ENCODE measurements at regions not wholly inside any gene's neighbourhood (a gene's known extent, or its start where the extent isn't known, plus 50 kb on each side); places are given as distances from the start of the nearest gene placed in this dataset.
"Not testable (repeated sequence)": the region's sequence is repeated elsewhere in the genome, so short reads cannot be mapped to it uniquely, and the experiment has no call there.

DNA sequence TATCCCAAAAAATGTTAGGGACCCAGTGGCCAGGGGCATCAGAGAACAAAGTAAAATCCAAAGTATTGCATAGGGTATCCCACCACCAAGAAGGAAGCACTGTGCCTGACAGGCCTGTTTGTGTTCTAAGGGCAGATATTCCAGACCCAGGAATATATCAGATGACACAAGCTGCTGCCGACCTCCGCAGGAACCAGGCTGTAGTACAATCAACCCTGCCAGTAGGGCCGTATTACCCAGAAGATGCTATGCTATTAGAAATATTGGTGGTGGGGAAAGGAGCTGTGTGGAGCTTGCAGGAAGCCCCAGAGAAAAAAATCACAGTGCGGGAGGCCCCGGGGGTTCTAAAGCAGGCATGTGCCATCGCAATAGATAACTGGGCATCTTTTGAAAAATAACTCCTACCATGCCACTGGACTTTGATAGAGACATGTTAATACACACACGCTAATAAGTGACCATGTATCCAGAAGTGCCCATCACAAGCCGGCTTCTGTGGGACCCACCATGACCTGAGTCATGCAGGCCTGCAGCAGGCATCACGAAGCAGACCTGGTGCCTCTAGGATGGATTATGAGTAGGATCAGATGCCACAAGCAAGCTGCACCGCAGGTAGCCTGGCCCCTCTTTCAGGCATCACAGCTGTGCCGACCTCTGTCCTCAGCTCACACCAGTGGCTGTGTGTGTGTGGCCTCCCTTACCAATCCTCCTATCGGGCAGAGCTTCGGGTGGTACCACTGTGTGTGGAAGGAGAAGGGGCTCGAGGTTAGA lies 242.7 kb downstream of the BCL11B start:
- Mint-ChIP-seq H3K9me3 (peaks cover 10 to 13% of the 10 kb centered on the region in 2 donors), H3K27ac (no peak overlapping the region), H3K4me1 (ENCODE audit: low read depth) (peaks cover 9% of the 10 kb centered on the region), H3K4me3 (no peak overlapping the region), H3K36me3 (ENCODE audit: insufficient read depth in 2 of 2) (peaks cover 3 to 7% of the 10 kb centered on the region in 2 donors), H3K27me3 (ENCODE audit: low read depth) (no peaks in the 10 kb centered on the region)
- no peak for ATAC-seq (replicated peaks in 1 of 2)
- DNase-seq, result no peak

DNA sequence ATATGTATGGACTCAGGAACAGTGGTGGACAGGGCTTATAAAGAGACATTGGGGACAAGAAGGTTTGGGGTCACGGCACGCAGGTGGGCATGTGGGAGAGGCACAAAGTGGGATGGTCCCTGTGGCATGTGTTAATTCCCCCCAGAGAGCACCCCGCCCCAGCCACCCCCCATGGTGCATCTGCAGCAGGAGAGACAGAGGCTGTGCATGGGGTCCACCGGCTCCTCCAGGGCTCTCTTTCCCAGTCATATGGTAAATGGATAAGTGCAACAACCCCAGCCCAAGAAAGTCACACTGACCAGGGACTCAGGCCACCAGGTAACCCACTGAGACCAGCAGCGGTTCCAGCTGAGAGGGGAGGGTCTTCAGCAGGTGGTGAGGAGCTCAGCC lies 242.1 kb downstream of the BCL11B start:
- H3K9me3 Mint-ChIP-seq, result peaks cover 10 to 13% of the 10 kb centered on the region in 2 donors
- no peak overlapping the region for H3K4me3 Mint-ChIP-seq
- DNase-seq, result no peak
- no peak overlapping the region for H3K27ac Mint-ChIP-seq
- peaks cover 9% of the 10 kb centered on the region for H3K4me1 Mint-ChIP-seq (ENCODE audit: low read depth)
- H3K27me3 Mint-ChIP-seq (ENCODE audit: low read depth), result no peaks in the 10 kb centered on the region
- no peak for ATAC-seq (replicated peaks in 1 of 2)
- peaks cover 3 to 7% of the 10 kb centered on the region in 2 donors for H3K36me3 Mint-ChIP-seq (ENCODE audit: insufficient read depth in 2 of 2)

DNA sequence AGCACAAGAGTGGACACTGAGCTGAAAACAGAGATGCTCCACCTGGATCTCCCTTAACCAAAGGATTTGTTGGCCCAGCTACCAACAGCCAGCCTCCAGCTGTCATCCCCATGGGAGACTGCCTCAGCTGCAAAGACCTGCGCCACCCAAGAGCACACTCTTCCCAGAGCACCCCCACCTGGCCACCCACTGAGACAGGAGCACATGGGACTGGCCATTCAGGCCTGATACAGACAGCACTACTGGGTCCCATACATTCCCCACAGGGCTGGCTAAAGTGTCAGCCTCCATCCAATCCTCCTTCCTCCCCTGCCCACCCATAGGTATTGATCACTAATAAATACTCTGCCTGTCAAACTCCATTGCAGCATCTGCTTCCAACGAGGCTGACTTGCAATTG lies 241.5 kb downstream of the BCL11B start:
- H3K4me1 Mint-ChIP-seq (ENCODE audit: low read depth), result peaks cover 9% of the 10 kb centered on the region
- H3K27me3 Mint-ChIP-seq (ENCODE audit: low read depth), result no peaks in the 10 kb centered on the region

DNA sequence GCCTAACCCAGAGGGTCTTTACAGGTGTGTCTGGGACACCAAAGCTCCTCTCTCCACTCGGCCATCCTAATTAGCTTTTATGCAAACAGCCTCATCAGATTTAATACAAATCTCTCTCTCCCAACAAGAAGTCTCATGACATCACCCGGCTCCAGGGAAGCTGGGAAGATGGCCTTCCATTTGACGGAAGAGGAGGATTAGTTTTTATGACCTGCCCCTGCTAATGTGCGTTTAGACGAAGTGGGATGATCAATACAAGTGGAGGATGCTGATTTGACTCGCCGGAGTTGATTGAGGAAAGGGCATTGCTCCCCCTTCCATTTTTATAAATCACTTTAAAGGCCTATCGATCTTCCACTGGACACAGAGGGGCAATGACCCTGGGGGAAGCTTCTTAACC lies 239.2 kb downstream of the BCL11B start:
- Mint-ChIP-seq H3K4me3 (no peak overlapping the region), H3K4me1 (ENCODE audit: low read depth) (peaks cover 5% of the 10 kb centered on the region), H3K9me3 (peaks cover 3 to 6% of the 10 kb centered on the region in 2 donors), H3K27me3 (ENCODE audit: low read depth) (no peaks in the 10 kb centered on the region), H3K27ac (no peak overlapping the region), H3K36me3 (ENCODE audit: insufficient read depth in 2 of 2) (no peaks in the 10 kb centered on the region)
- ATAC-seq (replicated peaks in 1 of 2), result no peak
- no peak for DNase-seq

More for the DNA sequence above, 241.5 kb downstream of the BCL11B start:
- Mint-ChIP-seq H3K36me3 (ENCODE audit: insufficient read depth in 2 of 2) (peaks cover 3 to 7% of the 10 kb centered on the region in 2 donors), H3K4me3 (no peak overlapping the region), H3K27ac (no peak overlapping the region), H3K9me3 (peaks cover 10 to 13% of the 10 kb centered on the region in 2 donors)
- ATAC-seq (replicated peaks in 1 of 2), result no peak
- no peak for DNase-seq

DNA sequence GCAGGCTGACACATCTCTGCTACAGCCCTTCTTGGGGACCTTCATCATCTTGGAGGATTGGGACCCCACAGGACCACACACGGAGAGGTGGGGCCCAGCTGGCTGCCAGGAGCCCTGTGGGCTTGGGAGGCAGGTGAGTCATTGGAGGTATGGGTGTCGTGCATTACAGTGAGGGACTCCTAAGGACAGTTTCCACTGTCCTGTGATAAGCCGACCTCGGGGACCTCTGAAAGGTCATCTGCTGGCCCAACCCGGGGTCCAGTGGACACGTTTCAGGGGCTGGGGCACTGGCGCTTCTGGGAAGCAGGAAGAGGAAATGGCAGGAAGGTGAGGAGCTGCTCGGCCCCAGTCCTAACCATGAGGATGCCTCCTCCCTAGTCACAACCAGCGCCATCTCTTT lies 238.0 kb downstream of the BCL11B start:
- Mint-ChIP-seq H3K9me3 (peaks cover 3 to 6% of the 10 kb centered on the region in 2 donors), H3K27ac (no peak overlapping the region), H3K4me1 (ENCODE audit: low read depth) (peaks cover 5% of the 10 kb centered on the region), H3K27me3 (ENCODE audit: low read depth) (no peaks in the 10 kb centered on the region), H3K36me3 (ENCODE audit: insufficient read depth in 2 of 2) (no peaks in the 10 kb centered on the region), H3K4me3 (no peak overlapping the region)
- DNase-seq (no peak), ATAC-seq (replicated peaks in 1 of 2) (no peak)

DNA sequence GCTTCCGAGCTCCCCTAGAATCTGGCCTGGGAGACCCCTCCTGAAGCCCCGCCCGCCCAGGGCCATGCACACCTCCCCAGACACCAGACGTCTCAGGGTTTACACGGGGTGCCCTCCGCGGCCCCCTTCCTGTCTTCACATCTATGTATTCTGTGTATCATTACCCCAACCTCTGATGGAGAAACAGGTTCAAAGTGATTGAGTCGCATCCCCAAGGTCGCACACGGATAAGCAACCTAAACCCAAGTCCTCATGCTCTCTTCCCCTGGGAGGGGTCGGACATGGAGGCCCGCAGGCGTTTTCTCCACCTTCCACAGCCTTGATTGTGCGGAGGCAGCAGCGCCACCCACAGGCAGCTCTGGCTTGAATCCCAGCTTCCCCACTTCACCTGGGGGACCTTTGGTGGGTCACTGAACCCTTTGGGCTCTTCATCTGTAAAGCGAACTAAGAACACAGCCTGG lies 237.3 kb downstream of the BCL11B start:
- DNase-seq, result no peak
- Mint-ChIP-seq H3K4me1 (ENCODE audit: low read depth) (peaks cover 5% of the 10 kb centered on the region), H3K9me3 (peaks cover 3 to 6% of the 10 kb centered on the region in 2 donors), H3K36me3 (ENCODE audit: insufficient read depth in 2 of 2) (no peaks in the 10 kb centered on the region), H3K27me3 (ENCODE audit: low read depth) (no peaks in the 10 kb centered on the region), H3K27ac (no peak overlapping the region), H3K4me3 (no peak overlapping the region)
- no peak for ATAC-seq (replicated peaks in 1 of 2)

DNA sequence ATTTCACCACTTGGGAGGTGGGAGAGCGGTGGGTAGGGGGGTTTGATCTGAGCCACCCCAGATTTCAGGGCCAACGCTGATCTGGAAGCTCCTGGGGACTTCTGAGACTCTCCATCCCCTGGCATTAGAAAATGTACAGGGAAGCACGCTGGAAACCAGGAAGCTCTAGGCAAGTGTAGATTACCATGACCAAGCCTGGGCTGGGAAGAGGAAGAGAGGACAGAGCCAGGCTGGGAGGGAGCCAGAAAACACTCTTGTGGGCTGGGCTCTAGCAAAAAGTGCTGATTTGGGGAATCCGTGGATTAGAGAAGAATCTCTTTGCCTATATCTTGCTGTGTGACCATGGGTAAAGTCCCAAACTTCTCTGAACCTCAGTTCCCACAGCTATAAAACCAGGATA lies 236.7 kb downstream of the BCL11B start:
- no peak overlapping the region for H3K4me3 Mint-ChIP-seq
- peaks cover 3 to 6% of the 10 kb centered on the region in 2 donors for H3K9me3 Mint-ChIP-seq
- ATAC-seq (replicated peaks in 1 of 2), result no peak
- no peak for DNase-seq
- H3K27me3 Mint-ChIP-seq (ENCODE audit: low read depth), result no peaks in the 10 kb centered on the region
- H3K36me3 Mint-ChIP-seq (ENCODE audit: insufficient read depth in 2 of 2), result no peaks in the 10 kb centered on the region
- H3K27ac Mint-ChIP-seq, result no peak overlapping the region
- peaks cover 5% of the 10 kb centered on the region for H3K4me1 Mint-ChIP-seq (ENCODE audit: low read depth)

DNA sequence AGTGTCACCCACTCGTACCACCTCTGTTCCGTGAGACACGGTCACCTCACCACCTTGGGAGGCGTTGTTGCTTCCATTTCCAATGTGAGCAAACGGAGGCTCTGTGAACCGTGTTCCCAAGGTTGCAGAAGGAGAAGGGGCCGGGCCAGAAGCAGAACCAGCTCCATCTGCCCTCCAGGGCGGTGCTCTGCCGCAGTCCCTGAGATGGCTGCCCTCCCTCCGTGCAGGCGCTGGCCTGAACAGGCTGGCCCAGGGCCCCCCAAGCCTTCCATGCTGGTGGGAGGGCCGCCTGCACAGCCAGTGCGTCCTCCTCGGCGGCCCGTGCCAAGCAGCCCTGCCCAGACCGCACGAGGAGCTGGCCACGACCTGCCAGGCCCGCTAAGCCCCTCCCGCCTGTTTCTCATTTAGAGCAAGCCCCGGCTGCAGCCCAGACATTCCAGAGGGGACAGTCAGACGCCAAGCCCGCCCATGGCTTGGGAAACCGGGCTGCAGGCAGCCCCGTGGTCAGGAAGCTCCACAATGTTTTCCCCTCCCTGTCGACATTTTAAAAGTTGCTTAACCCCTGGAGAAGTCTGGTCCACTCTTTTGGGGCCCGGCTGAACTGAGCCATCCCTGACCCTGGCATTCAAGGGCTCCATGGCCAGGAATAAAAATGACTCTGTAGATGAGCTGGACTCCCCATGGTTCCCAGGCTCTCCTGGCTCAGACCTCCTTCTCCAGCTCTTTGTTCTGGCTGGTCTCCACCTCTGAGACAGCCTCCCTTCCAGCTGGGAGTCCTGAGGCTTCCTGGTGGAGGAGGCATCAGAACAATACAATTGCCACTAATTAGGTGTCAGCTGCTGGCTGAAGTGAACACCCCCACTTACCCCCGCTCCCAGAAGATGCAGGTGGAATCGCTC lies 236.0 kb downstream of the BCL11B start:
- H3K27me3 Mint-ChIP-seq (ENCODE audit: low read depth), result no peaks in the 10 kb centered on the region
- no peak for ATAC-seq (replicated peaks in 1 of 2)
- no peaks in the 10 kb centered on the region for H3K36me3 Mint-ChIP-seq (ENCODE audit: insufficient read depth in 2 of 2)
- no peak overlapping the region for H3K4me3 Mint-ChIP-seq
- no peak for DNase-seq
- H3K27ac Mint-ChIP-seq, result no peak overlapping the region
- H3K4me1 Mint-ChIP-seq (ENCODE audit: low read depth), result peaks cover 5% of the 10 kb centered on the region
- peaks cover 3 to 6% of the 10 kb centered on the region in 2 donors for H3K9me3 Mint-ChIP-seq

DNA sequence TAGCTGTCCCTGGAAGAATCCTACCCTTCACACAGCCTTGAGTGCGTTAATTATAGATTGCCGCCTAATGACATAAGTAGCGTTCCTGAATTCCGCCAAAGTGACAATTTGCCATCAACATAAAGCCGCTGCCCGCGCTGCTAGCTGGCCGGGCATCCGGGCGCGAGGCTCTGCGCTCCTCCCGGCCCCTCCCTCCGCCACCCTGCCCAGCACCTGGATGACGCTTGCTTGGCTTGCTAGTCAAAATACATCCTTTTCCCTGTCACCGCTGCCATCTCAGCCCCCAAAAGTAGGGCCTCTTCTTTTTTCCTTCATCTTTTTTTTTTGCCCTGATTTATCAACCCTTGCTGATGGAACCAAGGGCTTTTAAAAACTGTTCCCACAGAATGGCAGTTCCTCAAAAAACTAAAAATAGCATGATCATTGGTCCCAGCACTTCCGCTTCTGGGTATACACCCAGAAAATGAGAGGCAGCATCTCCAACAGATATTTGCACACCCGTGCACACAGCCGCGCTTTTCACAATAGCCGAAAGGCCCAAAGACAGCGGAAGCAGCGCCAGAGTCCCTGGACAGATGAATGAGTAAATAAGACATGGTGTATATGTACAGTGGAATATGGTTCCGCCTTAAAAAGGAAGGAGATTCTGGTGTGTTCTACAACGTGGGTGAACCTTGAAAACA lies 235.2 kb downstream of the BCL11B start:
- Mint-ChIP-seq H3K27me3 (ENCODE audit: low read depth) (no peaks in the 10 kb centered on the region), H3K4me3 (no peak overlapping the region), H3K27ac (no peak overlapping the region)

DNA sequence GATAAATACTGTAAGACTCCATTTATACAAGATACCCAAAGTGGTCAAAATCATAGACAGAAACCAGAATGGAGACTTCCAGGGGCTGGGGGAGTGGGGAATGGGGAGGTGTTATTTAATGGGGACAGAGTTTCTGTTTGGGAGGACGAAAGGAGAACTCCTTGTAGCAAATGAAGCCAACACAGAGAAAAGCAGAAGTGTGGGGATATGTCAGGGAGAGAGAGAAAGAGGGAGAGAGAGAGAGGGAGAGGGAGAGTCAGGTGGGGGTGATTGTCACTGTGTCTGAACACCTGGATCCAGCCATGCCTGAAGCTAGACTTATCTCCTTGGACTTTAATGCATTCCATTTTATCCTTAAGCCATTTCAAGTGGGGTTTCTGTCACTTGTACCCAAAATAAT lies 234.7 kb downstream of the BCL11B start:
- DNase-seq; H3K4me1 Mint-ChIP-seq (ENCODE audit: low read depth); H3K27me3 Mint-ChIP-seq (ENCODE audit: low read depth); H3K36me3 Mint-ChIP-seq (ENCODE audit: insufficient read depth in 2 of 2); H3K4me3 Mint-ChIP-seq; H3K9me3 Mint-ChIP-seq; H3K27ac Mint-ChIP-seq; ATAC-seq (replicated peaks in 1 of 2): not testable (repeated sequence)

More for the DNA sequence above, 235.2 kb downstream of the BCL11B start:
- no peak for ATAC-seq (replicated peaks in 1 of 2)
- Mint-ChIP-seq H3K4me1 (ENCODE audit: low read depth) (peaks cover 5% of the 10 kb centered on the region), H3K9me3 (peaks cover 3 to 6% of the 10 kb centered on the region in 2 donors), H3K36me3 (ENCODE audit: insufficient read depth in 2 of 2) (no peaks in the 10 kb centered on the region)
- no peak for DNase-seq

DNA sequence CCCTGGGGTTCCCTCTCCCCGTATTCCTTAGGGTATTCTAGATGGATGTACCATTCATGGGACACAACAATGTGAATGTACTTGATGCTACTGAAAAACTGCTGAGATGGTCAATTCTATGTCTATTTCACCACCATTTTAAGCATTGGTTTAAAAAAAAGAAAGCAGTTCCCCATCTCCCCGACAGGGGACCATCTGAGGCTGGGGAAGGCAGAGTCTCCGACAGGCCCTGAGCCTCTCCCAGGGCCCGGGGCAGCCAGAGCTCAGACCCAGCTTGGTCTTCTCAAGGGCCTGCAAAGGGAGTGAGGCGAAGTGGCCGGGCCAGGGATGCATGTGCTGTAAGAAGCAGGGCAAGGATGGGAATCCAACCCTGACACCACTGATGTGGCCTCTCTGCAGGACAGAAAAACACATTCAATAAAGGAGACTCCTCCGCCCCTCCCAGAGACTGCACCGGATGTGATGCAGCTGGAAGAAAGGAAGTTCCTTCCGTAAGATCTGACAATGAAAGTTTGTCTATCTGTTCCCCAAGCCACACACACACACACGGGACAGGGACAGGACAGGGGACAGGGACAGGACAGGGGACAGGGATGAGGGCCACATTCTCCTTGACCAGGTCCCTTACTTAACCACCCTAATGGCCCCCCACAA lies 234.1 kb downstream of the BCL11B start:
- Mint-ChIP-seq H3K36me3 (ENCODE audit: insufficient read depth in 2 of 2) (no peaks in the 10 kb centered on the region), H3K4me3 (no peak overlapping the region), H3K27ac (no peak overlapping the region), H3K9me3 (peaks cover 0 to 1% of the 10 kb centered on the region in 2 donors), H3K4me1 (ENCODE audit: low read depth) (peaks cover 5% of the 10 kb centered on the region), H3K27me3 (ENCODE audit: low read depth) (no peaks in the 10 kb centered on the region)
- no peak for ATAC-seq (replicated peaks in 1 of 2)
- no peak for DNase-seq

DNA sequence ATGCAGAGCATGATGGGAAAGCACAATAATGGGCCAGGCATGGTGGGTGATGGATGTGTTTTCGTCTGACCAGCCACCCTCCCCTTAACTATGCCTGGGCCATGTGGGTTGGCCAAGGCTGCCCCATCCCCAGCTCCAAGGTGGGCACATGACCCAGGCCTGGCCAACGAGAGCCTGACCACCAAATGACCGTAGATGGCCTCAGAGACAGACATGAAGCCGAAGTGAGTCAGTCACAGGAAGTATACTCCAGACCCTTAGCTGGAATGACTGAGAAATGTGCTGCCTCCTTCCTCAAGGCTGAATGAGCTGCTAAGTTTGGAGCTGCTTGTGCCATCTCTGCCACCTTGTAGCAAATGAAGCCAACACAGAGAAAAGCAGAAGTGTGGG lies 233.6 kb downstream of the BCL11B start:
- H3K4me1 Mint-ChIP-seq (ENCODE audit: low read depth), result peaks cover 5% of the 10 kb centered on the region
- no peaks in the 10 kb centered on the region for H3K27me3 Mint-ChIP-seq (ENCODE audit: low read depth)
- ATAC-seq (replicated peaks in 1 of 2) (no peak), DNase-seq (no peak)
- no peak overlapping the region for H3K27ac Mint-ChIP-seq
- no peaks in the 10 kb centered on the region for H3K36me3 Mint-ChIP-seq (ENCODE audit: insufficient read depth in 2 of 2)
- no peak overlapping the region for H3K4me3 Mint-ChIP-seq
- H3K9me3 Mint-ChIP-seq, result peaks cover 0 to 1% of the 10 kb centered on the region in 2 donors
